ENCODE measurements at regions not wholly inside any gene's neighbourhood (a gene's known extent, or its start where the extent isn't known, plus 50 kb on each side); places are given as distances from the start of the nearest gene placed in this dataset.

- DNase-seq (ENCODE audit: low read depth) = peak; percentile 82
Observed at GRCh38 chr2:196278491-196278911, 107.1 kb upstream of the STK17B start.

DNA sequence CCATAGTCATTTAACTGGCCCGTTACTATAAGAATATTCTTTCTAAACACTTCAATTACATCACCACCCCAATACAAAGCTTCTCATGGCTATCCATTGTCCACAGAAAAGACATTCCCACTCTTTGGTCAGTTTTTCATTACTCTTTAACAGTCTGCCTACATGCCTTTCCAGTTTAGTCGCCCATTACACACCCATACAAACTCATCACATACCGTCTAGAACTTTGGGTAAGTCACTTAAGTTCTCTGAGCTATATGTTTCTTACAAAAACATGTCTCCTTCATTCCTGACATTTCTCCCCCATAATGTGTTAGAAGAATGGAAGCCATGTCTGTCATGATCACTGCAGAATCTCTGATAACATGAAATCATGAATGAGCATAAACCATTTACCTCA lies 108.2 kb upstream of the STK17B start:
- no peak for DNase-seq (ENCODE audit: low read depth)

- DNase-seq (ENCODE audit: low read depth) = no peak
Observed at GRCh38 chr2:196284144-196284844, 112.9 kb upstream of the STK17B start.

GRCh38 chr2:196284866-196285557 lies 113.6 kb upstream of the STK17B start:
- DNase-seq (ENCODE audit: low read depth) = no peak

GRCh38 chr2:196286821-196287220 lies 115.4 kb upstream of the STK17B start:
- DNase-seq (ENCODE audit: low read depth) = no peak

DNA sequence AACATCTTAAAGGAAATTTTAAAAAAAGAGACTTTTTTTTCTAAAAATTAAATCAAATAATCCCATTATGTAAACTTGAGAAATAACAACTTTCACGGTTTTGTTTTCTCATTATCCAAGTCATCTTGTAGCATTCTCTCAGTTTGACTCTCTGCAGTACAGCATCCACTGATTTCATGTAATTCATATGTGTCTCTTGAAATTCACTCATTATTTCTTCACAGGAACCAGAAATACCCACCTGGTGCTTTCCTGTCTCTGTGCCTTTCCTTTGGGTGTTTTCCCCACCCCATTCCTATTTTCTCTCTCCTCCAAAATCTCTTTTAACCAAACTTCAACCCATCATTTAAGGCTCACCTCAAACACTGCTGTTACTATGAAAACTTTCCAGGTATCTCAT lies 116.1 kb upstream of the STK17B start:
- no peak for DNase-seq (ENCODE audit: low read depth)

DNA sequence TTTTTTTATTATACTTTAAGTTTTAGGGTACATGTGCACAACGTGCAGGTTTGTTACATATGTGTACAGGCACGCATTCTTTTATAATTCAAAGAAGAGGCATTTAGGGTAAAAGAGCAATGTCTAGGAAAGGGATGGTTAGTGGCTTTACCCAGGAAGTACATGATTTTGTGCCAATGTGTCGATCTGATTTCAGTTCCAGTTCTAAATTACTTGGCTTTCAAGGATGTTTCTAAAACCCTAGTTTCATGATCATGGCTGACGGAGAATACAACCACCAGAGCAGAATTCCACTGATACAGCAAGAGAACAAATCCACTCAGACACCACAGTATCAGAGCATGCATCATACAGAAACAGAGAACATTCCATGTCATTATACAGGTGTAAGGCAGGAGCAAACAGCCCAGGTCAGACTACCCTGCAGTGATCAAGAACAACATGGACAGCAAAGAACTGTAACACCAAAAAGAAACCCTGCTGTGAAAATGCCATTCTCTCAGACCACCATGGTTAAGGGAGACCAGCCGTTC lies 116.7 kb upstream of the STK17B start:
- DNase-seq (ENCODE audit: low read depth) = no peak

DNA sequence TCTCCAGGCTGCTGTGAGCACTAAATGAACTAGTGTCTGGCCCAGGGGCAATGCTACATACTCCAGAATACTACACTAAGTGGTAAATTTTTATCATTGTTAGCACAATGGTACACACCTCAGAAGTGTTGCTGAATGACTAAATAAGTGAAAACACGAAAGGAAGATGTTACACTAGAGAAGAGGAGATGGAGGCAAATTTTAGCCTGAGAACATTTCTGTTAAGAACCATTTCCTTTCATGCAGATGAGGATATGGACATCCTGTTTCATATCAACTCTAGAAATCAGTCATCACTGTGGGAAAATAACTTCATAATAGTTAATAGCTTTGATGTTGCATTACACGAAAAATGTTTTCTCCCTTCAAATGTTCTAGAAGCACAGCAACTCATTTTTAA lies 117.6 kb upstream of the STK17B start:
- no peak for DNase-seq (ENCODE audit: low read depth)

DNA sequence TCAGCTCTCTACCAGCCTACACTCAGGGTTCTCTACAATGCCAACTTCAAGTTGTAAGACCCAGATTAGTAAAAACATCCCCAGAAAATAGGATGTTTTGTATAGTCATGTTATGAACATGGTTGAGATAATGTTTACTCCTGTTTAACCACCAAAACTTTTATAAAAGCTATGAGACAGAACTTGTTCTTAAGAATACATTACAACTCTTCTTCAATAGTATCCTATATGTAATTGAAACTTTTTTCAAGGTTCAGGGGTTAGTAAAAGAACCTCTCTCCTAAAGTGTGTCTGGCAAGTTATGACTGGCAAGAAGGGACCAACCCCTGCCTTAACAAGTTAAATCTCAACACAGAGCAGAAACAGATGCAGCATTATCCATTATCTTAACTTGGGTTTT lies 118.8 kb upstream of the STK17B start:
- DNase-seq (ENCODE audit: low read depth) = no peak

DNA sequence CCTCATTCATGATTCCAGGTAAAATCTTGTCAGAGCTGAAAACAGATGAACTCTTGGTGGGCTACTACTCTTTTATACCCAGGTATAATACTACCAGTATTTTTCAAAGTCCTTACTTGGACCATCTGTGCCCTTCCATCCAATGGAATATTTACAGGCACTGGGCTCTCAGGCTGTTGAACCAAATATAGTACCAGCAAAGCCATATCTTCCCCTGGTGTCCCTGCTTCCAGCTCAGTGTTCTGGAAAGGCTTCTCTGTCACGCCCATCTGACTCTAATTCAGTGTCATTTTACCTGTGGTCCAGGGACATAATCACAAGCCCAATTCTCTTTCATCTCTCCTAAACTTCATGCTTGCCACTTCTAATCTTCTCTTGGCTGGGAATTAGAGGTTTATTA lies 119.2 kb upstream of the STK17B start:
- DNase-seq (ENCODE audit: low read depth) = no peak

DNA sequence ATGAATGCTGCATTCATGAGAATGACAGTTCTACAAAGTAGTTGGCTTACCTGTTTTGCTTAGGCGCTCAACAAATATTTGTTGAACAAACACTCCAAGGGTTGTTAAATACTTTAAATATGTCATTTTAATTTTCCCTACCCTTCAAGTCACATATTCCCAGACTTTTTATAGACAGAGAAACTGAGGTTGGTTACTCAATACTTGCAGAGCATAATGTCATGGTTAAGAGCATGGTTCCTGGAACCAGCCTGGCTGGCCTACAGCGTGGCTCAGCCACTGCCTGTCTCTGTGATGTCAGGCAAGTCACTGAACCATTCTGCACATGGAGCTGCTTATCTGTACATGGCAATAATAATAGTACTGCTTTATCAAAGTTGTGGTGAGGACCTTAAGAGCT lies 120.0 kb upstream of the STK17B start:
- no peak for DNase-seq (ENCODE audit: low read depth)

- DNase-seq (ENCODE audit: low read depth) = no peak
Observed at GRCh38 chr2:196291873-196292800, 120.8 kb upstream of the STK17B start.

- peak; percentile 89 for DNase-seq (ENCODE audit: low read depth)
Observed at GRCh38 chr2:196293751-196294515, 122.6 kb upstream of the STK17B start.

DNA sequence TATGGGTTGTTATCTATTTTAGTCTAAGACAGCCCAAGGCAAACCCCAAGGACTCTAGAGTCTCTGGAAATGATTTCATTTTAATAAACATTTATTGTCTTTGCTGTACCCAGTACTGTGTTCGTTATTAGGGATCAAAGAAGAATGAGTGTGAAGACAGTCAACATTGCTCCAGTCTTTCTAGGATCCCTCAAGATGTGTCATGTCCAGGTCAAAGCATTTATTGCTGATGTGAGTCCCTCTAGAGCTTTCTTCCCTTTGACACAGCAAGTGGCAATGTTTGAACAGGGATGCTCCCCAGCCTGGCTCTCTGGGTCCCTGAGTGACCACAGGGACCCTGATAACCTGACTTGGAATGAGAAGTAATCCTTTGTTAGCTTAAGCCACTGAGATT lies 123.1 kb upstream of the STK17B start:
- no peak for DNase-seq (ENCODE audit: low read depth)

GRCh38 chr2:196295005-196295404 lies 123.6 kb upstream of the STK17B start:
- DNase-seq (ENCODE audit: low read depth) = peak; percentile 16

DNA sequence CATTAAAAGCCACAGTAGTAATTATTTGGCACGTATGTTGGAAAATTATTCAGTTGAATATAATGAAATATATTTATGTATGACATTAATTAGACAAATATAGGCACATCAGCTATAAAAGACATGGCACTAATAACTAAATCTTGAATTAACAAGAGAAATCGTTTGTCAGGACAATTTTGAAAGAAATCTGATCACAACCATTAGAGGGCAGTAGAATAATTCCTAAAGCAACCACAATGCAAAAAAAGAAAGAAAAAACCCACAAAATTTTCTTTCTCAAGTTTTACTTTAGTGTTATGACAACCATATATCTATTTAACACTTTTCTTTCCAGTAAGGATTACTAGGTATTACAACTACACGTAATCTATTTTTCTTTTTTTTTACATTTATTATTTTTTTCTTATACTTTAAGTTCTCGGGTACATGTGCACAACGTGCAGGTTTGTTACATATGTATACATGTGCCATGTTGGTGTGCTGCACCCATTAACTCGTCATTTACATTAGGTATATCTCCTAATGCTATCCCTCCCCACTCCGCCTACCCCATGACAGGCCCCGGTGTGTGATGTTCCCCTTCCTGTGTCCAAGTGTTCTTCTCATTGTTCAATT lies 126.8 kb upstream of the STK17B start:
- DNase-seq (ENCODE audit: low read depth) = peak; percentile 40

DNA sequence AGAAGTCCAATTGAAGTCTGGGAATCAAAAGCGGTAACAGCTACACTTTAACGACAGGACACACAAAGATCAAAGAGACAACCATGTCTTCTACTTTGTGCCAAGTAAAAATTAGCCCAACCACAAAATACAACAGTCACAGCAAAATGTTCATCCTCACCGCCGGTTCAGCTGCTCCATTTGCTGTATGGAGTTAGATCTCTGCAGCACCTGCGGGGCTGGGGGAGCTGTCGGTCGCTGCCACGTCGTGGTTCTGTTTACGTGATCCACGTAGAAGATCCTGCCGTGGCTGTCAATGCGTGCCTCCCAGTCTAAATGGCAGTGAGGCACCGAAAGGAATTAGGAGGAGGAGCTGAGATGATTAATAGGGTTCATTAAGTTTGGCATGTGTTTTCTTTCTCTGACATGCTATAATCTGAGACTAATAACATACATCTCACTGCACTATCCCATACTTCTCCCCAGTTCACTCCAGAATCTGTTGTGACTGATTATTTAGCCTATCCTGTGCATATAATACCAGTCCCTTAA lies 136.5 kb upstream of the STK17B start:
- DNase-seq (ENCODE audit: low read depth) = no peak

DNA sequence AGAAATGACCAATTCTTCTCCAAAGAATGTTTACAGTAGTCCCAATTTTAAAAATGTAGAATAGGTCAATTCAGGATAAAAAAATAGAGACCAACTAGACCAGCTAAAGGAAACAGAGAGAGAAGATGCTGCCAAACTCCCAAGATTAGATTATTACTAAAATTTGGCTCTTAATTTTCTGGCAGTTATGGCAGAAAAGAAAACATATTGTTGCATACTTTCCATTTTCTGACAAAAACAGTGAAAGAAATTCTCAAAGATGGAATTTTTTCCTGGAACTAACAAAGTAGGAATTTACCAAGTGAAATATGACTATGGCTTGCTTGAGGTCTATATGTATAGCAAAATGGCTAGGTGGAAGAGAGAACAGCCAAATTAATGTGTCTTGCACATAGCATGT lies 138.3 kb upstream of the STK17B start:
- DNase-seq (ENCODE audit: low read depth) = no peak

GRCh38 chr2:196314157-196314556 lies 142.8 kb upstream of the STK17B start:
- no peak for DNase-seq (ENCODE audit: low read depth)

DNA sequence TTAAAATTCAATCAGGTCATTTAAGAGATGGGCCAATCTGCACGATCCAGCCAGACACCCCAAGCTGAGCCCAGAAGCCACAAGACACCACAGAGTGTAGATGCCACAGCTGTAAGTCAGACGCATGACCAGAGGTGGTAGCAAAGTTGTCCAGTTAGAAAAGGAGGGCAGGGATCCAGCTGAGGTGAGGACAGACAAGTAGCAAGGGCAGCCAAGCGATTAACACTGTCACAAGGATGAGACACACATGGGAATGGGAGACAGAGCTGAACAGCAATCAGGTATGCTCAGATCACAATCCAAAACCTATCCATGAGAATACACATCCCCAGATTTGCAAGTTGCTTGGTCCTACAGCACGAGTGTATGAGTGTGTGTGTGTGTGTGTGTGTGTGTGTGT lies 143.4 kb upstream of the STK17B start:
- DNase-seq (ENCODE audit: low read depth) = peak; percentile 18
